ENCODE measurements at regions not wholly inside any gene's neighbourhood (a gene's known extent, or its start where the extent isn't known, plus 50 kb on each side); places are given as distances from the start of the nearest gene placed in this dataset.

DNA sequence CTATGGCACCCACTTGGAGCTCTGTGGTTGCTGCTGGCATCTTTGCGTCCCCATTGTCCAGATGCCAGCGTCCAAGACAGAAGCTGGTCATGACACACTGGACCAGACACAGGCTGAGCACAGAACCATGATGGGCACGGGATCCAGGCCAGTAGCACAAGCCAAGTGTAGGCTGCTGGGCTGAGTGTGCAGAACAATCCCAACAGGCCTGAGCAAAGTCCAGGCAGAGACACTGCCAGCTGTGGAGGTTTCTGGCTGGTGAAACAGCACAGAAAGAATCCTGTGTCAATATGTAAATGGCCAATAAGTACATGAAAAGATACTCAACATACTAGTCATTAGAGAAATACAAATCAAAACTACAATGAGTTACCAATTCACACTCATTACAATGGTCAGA is 705.4 kb downstream of the METTL4 start:
- no peak for DNase-seq (ENCODE audit: low read depth, low spot score)
- Histone ChIP-seq H3K9ac (ENCODE audit: insufficient read length) (no peak overlapping the region), H3K9me3 (ENCODE audit: low read depth, low read length) (no peaks in the 10 kb centered on the region), H3K36me3 (ENCODE audit: insufficient read depth, low read length) (no peaks in the 10 kb centered on the region), H3K27ac (no peak overlapping the region), H3K4me3 (no peak overlapping the region)
- TF ChIP-seq FOXP2 (optimal IDR thresholded peaks at IDR 0.05; ENCODE audit: control extremely low read depth, extremely low read length, insufficient read depth), result no peak
- TF ChIP-seq POLR2AphosphoS5 (IDR thresholded peaks at IDR 0.05; ENCODE audit: borderline replicate concordance, low read depth, low read length), result no peak
- no peak for TF ChIP-seq EZH2 (IDR thresholded peaks at IDR 0.05)

DNA sequence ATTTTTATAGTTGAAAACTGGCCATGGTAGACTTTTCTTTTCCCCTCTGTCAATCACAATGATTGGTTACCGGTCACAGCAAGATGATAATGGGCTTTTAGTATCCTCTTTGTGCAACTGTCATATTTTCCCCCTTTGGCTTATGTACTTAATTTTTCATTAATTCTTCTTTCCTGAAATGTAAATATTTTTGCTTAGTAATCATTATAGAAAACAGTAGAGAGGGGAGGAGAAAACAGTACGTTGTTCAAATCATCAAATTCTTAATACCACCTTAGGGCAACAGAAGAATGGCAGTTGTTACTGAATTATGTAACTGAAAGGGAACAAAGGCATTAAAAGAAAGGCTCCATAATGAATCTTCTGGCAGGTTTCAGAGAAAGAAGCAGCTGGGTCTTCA is 699.0 kb downstream of the METTL4 start:
- Histone ChIP-seq H3K9ac (ENCODE audit: insufficient read length) (no peak overlapping the region), H3K27ac (no peak overlapping the region), H3K36me3 (ENCODE audit: insufficient read depth, low read length) (no peaks in the 10 kb centered on the region), H3K9me3 (ENCODE audit: low read depth, low read length) (no peaks in the 10 kb centered on the region), H3K4me3 (no peak overlapping the region)
- TF ChIP-seq FOXP2 (optimal IDR thresholded peaks at IDR 0.05; ENCODE audit: control extremely low read depth, extremely low read length, insufficient read depth), result no peak
- TF ChIP-seq EZH2 (IDR thresholded peaks at IDR 0.05), result no peak
- no peak for TF ChIP-seq POLR2AphosphoS5 (IDR thresholded peaks at IDR 0.05; ENCODE audit: borderline replicate concordance, low read depth, low read length)
- DNase-seq (ENCODE audit: low read depth, low spot score), result no peak

DNA sequence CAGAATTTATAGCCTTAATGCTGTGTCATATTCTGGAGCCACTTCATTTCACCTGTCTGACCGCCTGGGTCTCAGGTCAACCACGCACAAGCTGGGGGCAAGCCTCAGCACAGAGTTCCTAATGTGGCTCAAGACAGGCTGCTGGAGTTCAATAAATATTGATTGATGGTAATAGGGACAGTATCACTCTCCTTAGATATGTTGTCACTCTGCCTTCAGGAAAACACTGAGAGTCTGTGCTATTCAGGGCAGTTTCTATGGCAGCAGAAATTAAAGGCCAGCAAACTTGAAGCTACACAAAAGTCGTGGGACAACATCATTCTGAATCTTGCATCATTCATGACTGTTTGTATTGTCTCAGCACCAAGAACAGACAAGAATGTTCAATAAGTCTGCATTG is 696.1 kb downstream of the METTL4 start:
- no peaks in the 10 kb centered on the region for H3K36me3 ChIP-seq (ENCODE audit: insufficient read depth, low read length)
- DNase-seq (ENCODE audit: low read depth, low spot score), result no peak
- no peak for TF ChIP-seq EZH2 (IDR thresholded peaks at IDR 0.05)
- TF ChIP-seq POLR2AphosphoS5 (IDR thresholded peaks at IDR 0.05; ENCODE audit: borderline replicate concordance, low read depth, low read length), result no peak
- no peak for TF ChIP-seq FOXP2 (optimal IDR thresholded peaks at IDR 0.05; ENCODE audit: control extremely low read depth, extremely low read length, insufficient read depth)
- H3K9ac ChIP-seq (ENCODE audit: insufficient read length), result no peak overlapping the region
- no peak overlapping the region for H3K27ac ChIP-seq
- H3K4me3 ChIP-seq, result no peak overlapping the region
- no peaks in the 10 kb centered on the region for H3K9me3 ChIP-seq (ENCODE audit: low read depth, low read length)

DNA sequence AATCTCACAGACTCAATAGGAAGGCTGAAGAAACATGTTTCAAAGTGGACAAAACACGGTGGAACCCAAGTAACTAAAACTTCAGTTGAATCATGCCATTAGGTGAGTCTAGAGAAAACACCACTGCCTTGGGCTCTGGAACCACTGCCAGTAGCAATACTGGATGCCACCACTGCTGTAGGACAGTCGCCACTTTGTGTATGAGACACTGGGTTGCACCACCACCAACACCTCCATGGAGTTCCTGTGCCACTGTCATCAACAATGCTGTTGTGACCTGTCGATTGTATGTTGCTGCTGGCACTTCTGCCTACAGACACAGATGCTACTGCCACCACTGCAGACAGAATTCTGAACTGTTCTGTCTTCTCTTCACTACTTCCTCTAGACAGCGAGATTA is 686.7 kb downstream of the METTL4 start:
- no peak overlapping the region for H3K27ac ChIP-seq
- no peak for TF ChIP-seq EZH2 (IDR thresholded peaks at IDR 0.05)
- no peak for TF ChIP-seq POLR2AphosphoS5 (IDR thresholded peaks at IDR 0.05; ENCODE audit: borderline replicate concordance, low read depth, low read length)
- TF ChIP-seq FOXP2 (optimal IDR thresholded peaks at IDR 0.05; ENCODE audit: control extremely low read depth, extremely low read length, insufficient read depth), result no peak

DNA sequence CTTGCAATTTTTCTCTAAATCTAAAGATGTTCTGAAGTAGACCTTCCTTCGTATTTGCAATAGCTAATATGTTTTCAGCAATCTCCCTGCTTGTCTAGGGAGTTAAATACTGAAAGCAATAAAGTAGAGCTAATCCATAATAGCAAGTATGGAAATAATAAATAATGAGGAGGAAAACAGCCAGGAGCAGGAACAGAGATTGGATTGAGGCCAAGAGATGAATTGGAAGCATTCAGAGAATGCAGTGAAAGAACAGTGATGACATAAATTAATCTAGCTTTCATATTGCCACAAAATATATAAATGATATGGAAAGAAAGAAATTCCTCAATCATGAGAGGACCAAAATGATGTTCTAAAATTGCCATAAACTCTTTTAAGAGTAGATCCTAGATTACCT is 679.7 kb downstream of the METTL4 start:
- no peaks in the 10 kb centered on the region for H3K36me3 ChIP-seq (ENCODE audit: insufficient read depth, low read length)
- no peak overlapping the region for H3K9ac ChIP-seq (ENCODE audit: insufficient read length)
- TF ChIP-seq FOXP2 (optimal IDR thresholded peaks at IDR 0.05; ENCODE audit: control extremely low read depth, extremely low read length, insufficient read depth), result no peak
- no peak for TF ChIP-seq POLR2AphosphoS5 (IDR thresholded peaks at IDR 0.05; ENCODE audit: borderline replicate concordance, low read depth, low read length)
- no peak for TF ChIP-seq EZH2 (IDR thresholded peaks at IDR 0.05)
- no peak for DNase-seq (ENCODE audit: low read depth, low spot score)
- H3K9me3 ChIP-seq (ENCODE audit: low read depth, low read length), result no peaks in the 10 kb centered on the region
- no peak overlapping the region for H3K27ac ChIP-seq
- no peak overlapping the region for H3K4me3 ChIP-seq

More for the DNA sequence above, 686.7 kb downstream of the METTL4 start:
- no peak overlapping the region for H3K4me3 ChIP-seq
- H3K9ac ChIP-seq (ENCODE audit: insufficient read length), result no peak overlapping the region
- DNase-seq (ENCODE audit: low read depth, low spot score), result no peak
- H3K9me3 ChIP-seq (ENCODE audit: low read depth, low read length), result no peaks in the 10 kb centered on the region
- H3K36me3 ChIP-seq (ENCODE audit: insufficient read depth, low read length), result no peaks in the 10 kb centered on the region

DNA sequence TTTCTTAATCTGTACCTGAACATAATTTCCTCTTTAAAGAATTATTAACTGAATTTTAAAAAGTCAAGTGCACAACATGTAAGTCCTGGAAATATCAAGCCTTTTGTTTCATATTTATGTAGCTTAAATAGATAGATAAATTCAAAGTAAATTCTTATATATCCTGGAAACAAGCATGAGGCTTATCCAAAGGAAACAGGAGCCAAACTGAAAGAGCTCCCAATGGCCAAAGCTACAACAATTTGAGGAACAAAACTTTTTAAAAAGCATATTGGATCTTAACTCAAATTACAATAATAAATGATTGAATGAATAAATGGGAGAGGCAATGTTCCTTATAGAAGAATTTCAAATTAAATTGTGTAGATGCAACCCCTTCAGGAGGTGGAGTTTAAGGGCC is 679.1 kb downstream of the METTL4 start:
- Histone ChIP-seq H3K36me3 (ENCODE audit: insufficient read depth, low read length) (no peaks in the 10 kb centered on the region), H3K9ac (ENCODE audit: insufficient read length) (no peak overlapping the region), H3K9me3 (ENCODE audit: low read depth, low read length) (no peaks in the 10 kb centered on the region), H3K27ac (no peak overlapping the region), H3K4me3 (no peak overlapping the region)
- TF ChIP-seq EZH2 (IDR thresholded peaks at IDR 0.05), result no peak
- no peak for TF ChIP-seq POLR2AphosphoS5 (IDR thresholded peaks at IDR 0.05; ENCODE audit: borderline replicate concordance, low read depth, low read length)
- no peak for TF ChIP-seq FOXP2 (optimal IDR thresholded peaks at IDR 0.05; ENCODE audit: control extremely low read depth, extremely low read length, insufficient read depth)
- no peak for DNase-seq (ENCODE audit: low read depth, low spot score)

DNA sequence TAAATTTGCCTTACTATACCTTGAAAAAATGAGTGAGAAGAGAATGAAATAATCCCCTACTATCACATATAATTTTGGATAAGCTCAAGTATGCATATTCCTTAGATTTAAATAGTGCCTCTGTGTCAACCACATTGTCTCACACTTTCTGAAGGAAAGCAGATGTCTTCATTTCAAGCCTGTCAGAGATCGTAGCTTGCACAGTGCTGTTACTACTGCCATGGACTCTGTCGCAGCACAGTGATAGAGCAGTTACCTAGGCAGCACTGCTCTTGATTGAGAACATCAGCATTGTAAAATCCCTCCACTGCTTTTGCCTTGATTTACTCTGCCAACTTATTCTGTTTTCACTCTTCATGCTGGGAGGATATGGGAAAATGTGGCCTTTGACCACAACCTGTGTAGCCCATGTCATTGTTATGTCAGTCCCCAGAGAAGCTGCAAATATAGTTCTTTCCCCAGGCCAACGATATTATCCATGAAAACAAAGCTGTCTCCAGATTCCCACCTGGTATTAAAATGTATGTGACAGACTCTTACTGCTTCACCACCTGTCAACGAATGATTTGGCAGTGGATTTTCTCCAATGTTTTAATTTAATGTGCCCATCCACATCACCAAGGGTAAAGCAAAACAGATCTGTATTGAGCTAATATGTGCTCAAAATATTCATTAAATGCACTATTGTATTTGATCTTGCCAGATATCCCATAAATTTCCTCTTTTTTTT is 675.7 kb downstream of the METTL4 start:
- no peaks in the 10 kb centered on the region for H3K36me3 ChIP-seq (ENCODE audit: insufficient read depth, low read length)
- DNase-seq (ENCODE audit: low read depth, low spot score), result no peak
- no peaks in the 10 kb centered on the region for H3K9me3 ChIP-seq (ENCODE audit: low read depth, low read length)
- TF ChIP-seq FOXP2 (optimal IDR thresholded peaks at IDR 0.05; ENCODE audit: control extremely low read depth, extremely low read length, insufficient read depth) (no peak), POLR2AphosphoS5 (IDR thresholded peaks at IDR 0.05; ENCODE audit: borderline replicate concordance, low read depth, low read length) (no peak), EZH2 (IDR thresholded peaks at IDR 0.05) (no peak)
- H3K9ac ChIP-seq (ENCODE audit: insufficient read length), result no peak overlapping the region
- no peak overlapping the region for H3K4me3 ChIP-seq
- no peak overlapping the region for H3K27ac ChIP-seq

DNA sequence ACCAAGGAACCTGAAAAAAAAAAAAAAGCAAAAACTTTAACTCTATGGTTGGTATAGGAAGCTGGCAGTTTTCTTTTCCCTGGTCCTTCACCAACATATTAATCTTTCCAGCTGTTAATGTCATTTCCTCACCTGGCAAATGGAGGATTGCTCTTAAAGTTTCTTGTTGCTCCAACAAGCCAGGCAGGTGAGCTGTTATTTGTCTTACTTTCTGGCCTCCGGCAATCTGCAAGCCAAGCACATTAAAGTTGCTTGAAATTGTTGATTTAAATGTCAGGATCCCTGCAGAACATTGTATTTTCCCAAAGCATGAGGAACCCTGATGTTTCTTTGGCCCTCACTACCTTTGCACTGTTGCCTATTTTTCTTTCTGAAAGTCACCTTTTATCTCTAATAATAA is 664.9 kb downstream of the METTL4 start:
- TF ChIP-seq EZH2 (IDR thresholded peaks at IDR 0.05), result no peak
- no peak for TF ChIP-seq FOXP2 (optimal IDR thresholded peaks at IDR 0.05; ENCODE audit: control extremely low read depth, extremely low read length, insufficient read depth)
- TF ChIP-seq POLR2AphosphoS5 (IDR thresholded peaks at IDR 0.05; ENCODE audit: borderline replicate concordance, low read depth, low read length), result no peak
- no peaks in the 10 kb centered on the region for H3K36me3 ChIP-seq (ENCODE audit: insufficient read depth, low read length)
- no peak overlapping the region for H3K27ac ChIP-seq
- no peak for DNase-seq (ENCODE audit: low read depth, low spot score)
- no peak overlapping the region for H3K9ac ChIP-seq (ENCODE audit: insufficient read length)
- no peak overlapping the region for H3K4me3 ChIP-seq
- no peaks in the 10 kb centered on the region for H3K9me3 ChIP-seq (ENCODE audit: low read depth, low read length)
